Endothelial cell of umbilical vein (primary cell): ENCODE measurements at regions not wholly inside any gene's neighbourhood (a gene's known extent, or its start where the extent isn't known, plus 50 kb on each side); places are given as distances from the start of the nearest gene placed in this dataset.

Source experiments
- BruUV-seq: library from RNA; stranded (reverse); fragments of 400-500 nt; replicated peaks from 2 replicates; lab custom pipeline; 2021; lab: Mats Ljungman, UMichigan
- CTCF ChIA-PET: fragments of 300-600, 350-600 bp; sonication (Branson Sonifier 250); formaldehyde crosslinking; loops from one replicate; lab custom pipeline; 2021; ENCODE audit warnings: antibody characterized with exemption, inconsistent platforms; lab: Charles Lee
- POLR2A ChIA-PET: fragments of 300-600, 350-600 bp; sonication (Branson Sonifier 250); formaldehyde crosslinking; loops from one replicate; lab custom pipeline; 2021; ENCODE audit warnings: antibody characterized with exemption, inconsistent platforms; lab: Charles Lee
- DNase-seq: peaks from one replicate; pipeline ENCODE4 v3.0.0-alpha.2; 2011; ENCODE audit warnings: low read depth, low spot score
- FAIRE-seq: peaks from 2 replicates; lab custom pipeline; 2011; peaks lifted over from hg19 to GRCh38; lab: Jason Lieb, UNC
- H2AFZ ChIP-seq: 2 replicates; pipeline ENCODE4 v1.6.0; 2012; ENCODE audit warnings: low read depth, low read length, control low read depth, inconsistent platforms
- H3K27ac ChIP-seq: 2 replicates; pipeline ENCODE4 v1.5.1; 2011; ENCODE audit warnings: low read depth, mild to moderate bottlenecking, control low read depth, low read length, moderate library complexity; ENCODE audit not compliant: insufficient read depth
- H3K27me3 ChIP-seq, 2 experiments: 2 replicates each; pipeline versions ENCODE4 v1.6.0 to v1.6.1; 2011; ENCODE audit warnings: low read length in 2 of 2, mixed read lengths in 1 of 2; ENCODE audit not compliant: control insufficient read depth in 2 of 2, insufficient read depth in 2 of 2
- H3K36me3 ChIP-seq, 2 experiments: 2 replicates in 1 of 2; 3 replicates in 1 of 2; pipeline ENCODE4 v1.5.1; 2011; ENCODE audit warnings: low read length in 2 of 2, mild to moderate bottlenecking in 1 of 2, moderate library complexity in 1 of 2; ENCODE audit not compliant: control insufficient read depth in 2 of 2, insufficient read depth in 2 of 2; ENCODE audit errors: extremely low read depth in 1 of 2
- H3K4me1 ChIP-seq: 3 replicates; pipeline ENCODE4 v1.5.1; 2011; ENCODE audit warnings: mild to moderate bottlenecking, low read length; ENCODE audit not compliant: control insufficient read depth, insufficient read depth; ENCODE audit errors: extremely low read depth
- H3K4me2 ChIP-seq: 2 replicates; pipeline ENCODE4 v1.6.1; 2011; ENCODE audit warnings: low read length, control low read depth, mixed read lengths; ENCODE audit not compliant: insufficient read depth
- H3K4me3 ChIP-seq, 3 experiments: fragments of 200-600 bp in 1 of 3; sonication (generic), shearing (Covaris generic) in 1 of 3; replicated peaks in 1 of 3; 2 replicates each; pipeline ENCODE4 v1.5.1; 2011 to 2016; ENCODE audit warnings: control low read depth in 3 of 3, low read length in 3 of 3, mild to moderate bottlenecking in 2 of 3, inconsistent platforms in 1 of 3, low read depth in 1 of 3, moderate library complexity in 1 of 3; ENCODE audit not compliant: insufficient read depth in 1 of 3
- H3K79me2 ChIP-seq: 2 replicates; pipeline ENCODE4 v1.6.0; 2012; ENCODE audit warnings: low read length, inconsistent platforms; ENCODE audit not compliant: control insufficient read depth, insufficient read depth
- H3K9ac ChIP-seq: replicated peaks from 2 replicates; pipeline ENCODE3; 2011; ENCODE audit warnings: low read length, control low read depth; ENCODE audit not compliant: insufficient read depth; ENCODE audit errors: extremely low read depth
- H3K9me1 ChIP-seq: replicated peaks from 3 replicates; pipeline ENCODE4 v1.6.0; 2011; ENCODE audit warnings: mild to moderate bottlenecking, low read length; ENCODE audit not compliant: control insufficient read depth, insufficient read depth; ENCODE audit errors: extremely low read depth
- H3K9me3 ChIP-seq: replicated peaks from 2 replicates; pipeline ENCODE4 v1.5.1; 2012; ENCODE audit warnings: low read length, inconsistent platforms; ENCODE audit not compliant: control insufficient read depth, insufficient read depth
- H4K20me1 ChIP-seq: replicated peaks from 2 replicates; pipeline ENCODE3; 2011; ENCODE audit warnings: mild to moderate bottlenecking, low read length; ENCODE audit not compliant: control insufficient read depth, insufficient read depth; ENCODE audit errors: extremely low read depth
- CTCF ChIP-seq, 2 donors: IDR thresholded peaks; 1 replicate in 1 of 2; 2 replicates in 1 of 2; pipeline ENCODE4 v1.5.1; 2011; ENCODE audit warnings: low read length in 2 of 2, mild to moderate bottlenecking in 2 of 2, moderate library complexity in 2 of 2, control low read depth in 1 of 2, inconsistent platforms in 1 of 2, low read depth in 1 of 2; ENCODE audit not compliant: insufficient read depth in 1 of 2; ENCODE audit errors: extremely low read depth in 1 of 2
- EZH2 ChIP-seq: IDR thresholded peaks from 2 replicates; pipeline ENCODE4 v1.6.1; 2012; ENCODE audit warnings: borderline replicate concordance, low read depth, mild to moderate bottlenecking, moderate library complexity, low read length, inconsistent platforms; ENCODE audit not compliant: severe bottlenecking
- FOS ChIP-seq: IDR thresholded peaks from 2 replicates; pipeline ENCODE4 v1.6.1; 2011; ENCODE audit warnings: mild to moderate bottlenecking, low read length, moderate library complexity, borderline replicate concordance; ENCODE audit not compliant: insufficient read depth
- GATA2 ChIP-seq: IDR thresholded peaks from 2 replicates; pipeline ENCODE4 v1.7.0; 2011; ENCODE audit warnings: low read depth, mild to moderate bottlenecking, moderate library complexity, mixed read lengths, low read length; ENCODE audit not compliant: insufficient read length, insufficient read depth
- JUN ChIP-seq: IDR thresholded peaks from 2 replicates; pipeline ENCODE4 v1.6.1; 2011; ENCODE audit warnings: borderline replicate concordance, low read depth; ENCODE audit not compliant: insufficient read length, insufficient read depth
- MAX ChIP-seq: IDR thresholded peaks from 2 replicates; pipeline ENCODE4 v1.6.1; 2011; ENCODE audit not compliant: insufficient read depth, insufficient read length
- MYC ChIP-seq: IDR thresholded peaks from one replicate; pipeline ENCODE4 v1.6.1; 2011; ENCODE audit warnings: mild to moderate bottlenecking, low read depth, low read length
- POLR2A ChIP-seq: IDR thresholded peaks from 2 replicates; pipeline ENCODE4 v1.6.1; 2012; ENCODE audit warnings: low read depth, mild to moderate bottlenecking, control low read depth, low read length
- POLR2AphosphoS5 ChIP-seq: IDR thresholded peaks from 2 replicates; pipeline ENCODE4 v1.6.1; 2012; ENCODE audit warnings: low read depth, mild to moderate bottlenecking, control low read depth, low read length, moderate library complexity; ENCODE audit not compliant: insufficient read depth
- dilution Hi-C: fragments of 300-500 bp; cut with MboI; formaldehyde crosslinking; loops from one replicate; pipeline ENCODE4 v1.15.0; 2019; ENCODE audit warnings: low sequenced_read_pairs; ENCODE audit not compliant: extremely low pct_ligation_motif_present
- intact Hi-C: fragments of 100-400 bp; cut with micrococcal nuclease; formaldehyde crosslinking; loops from one replicate; pipeline ENCODE4 v1.10.0; 2022

- Histone ChIP-seq H3K36me3 (no peaks in the 10 kb centered on the region), H4K20me1 (no peaks in the 10 kb centered on the region), H3K9me1 (no peaks in the 10 kb centered on the region), H3K4me1 (no peaks in the 10 kb centered on the region), H2AFZ (no peak overlapping the region), H3K79me2 (no peaks in the 10 kb centered on the region), H3K9ac (no peak overlapping the region), H3K4me3 (no peak overlapping the region), H3K27ac (no peak overlapping the region), H3K9me3 (no peaks in the 10 kb centered on the region), H3K27me3 (no peaks in the 10 kb centered on the region), H3K4me2 (no peak overlapping the region)
- no TSS peak for BruUV-seq
- ChIA-PET CTCF (no interaction called here), POLR2A (no interaction called here)
- no peak for DNase-seq
- no peak for TF ChIP-seq GATA2
- no peak for TF ChIP-seq POLR2A
- no peak for TF ChIP-seq MAX
- TF ChIP-seq JUN = no peak
- no peak for TF ChIP-seq POLR2AphosphoS5
- no peak for TF ChIP-seq CTCF (IDR thresholded peaks at IDR 0.05; ENCODE audit: extremely low read depth in 1 of 2, insufficient read depth in 1 of 2, low read depth in 1 of 2, low read length in 2 of 2)
- TF ChIP-seq EZH2 = no peak
- TF ChIP-seq MYC = no peak
- no peak for TF ChIP-seq FOS
- FAIRE-seq = no peak
- dilution Hi-C loops = no loop called here
- intact Hi-C loops = no loop called here
These were observed 78.1 kb upstream of the OLFM3 start for GRCh38 chr1:102074874-102075273.
